ENCODE measurements at regions not wholly inside any gene's neighbourhood (a gene's known extent, or its start where the extent isn't known, plus 50 kb on each side); places are given as distances from the start of the nearest gene placed in this dataset.

- TF ChIP-seq CTCF (IDR thresholded peaks at IDR 0.05; ENCODE audit: insufficient read depth, low read length, missing control alignments): no peak
- H3K4me3 ChIP-seq (ENCODE audit: low read depth, low read length): peak overlapping the region; percentile 82
- ChIA-PET POLR2A (interaction anchor here (0.8 to 5.0 kb wide), 8 partner anchors 9 to 941 kb away, joined by 3 to 63 read pairs (median 5); a partner anchor contains a TSS), CTCF (interaction anchor here (0.6 to 1.5 kb wide), 4 partner anchors 11 to 390 kb away, joined by 3 to 7 read pairs (median 4); a partner anchor contains a TSS)
- no peak for DNase-seq (ENCODE audit: low read depth, low spot score)
These were observed 118.7 kb downstream of the HFE start for GRCh38 chr6:26205625-26206574.

- no peak for TF ChIP-seq CTCF (IDR thresholded peaks at IDR 0.05; ENCODE audit: insufficient read depth, low read length, missing control alignments)
- H3K4me3 ChIP-seq (ENCODE audit: low read depth, low read length): no peak overlapping the region
- ChIA-PET POLR2A (interaction anchor here (1.6 to 5.0 kb wide), 2 partner anchors 9 to 10 kb away, joined by 5 to 63 read pairs; a partner anchor contains a TSS), CTCF (interaction anchor here (1.3 to 2.3 kb wide), 2 partner anchors 9 to 10 kb away, joined by 4 to 10 read pairs; a partner anchor contains a TSS)
- DNase-seq (ENCODE audit: low read depth, low spot score): no peak
These were observed 119.9 kb downstream of the HFE start for GRCh38 chr6:26206868-26207801.

- TF ChIP-seq CTCF (IDR thresholded peaks at IDR 0.05; ENCODE audit: insufficient read depth, low read length, missing control alignments): no peak
- no peak overlapping the region for H3K4me3 ChIP-seq (ENCODE audit: low read depth, low read length)
- no peak for DNase-seq (ENCODE audit: low read depth, low spot score)
- CTCF ChIA-PET: no interaction called here
- POLR2A ChIA-PET: no interaction called here
These were observed 124.7 kb downstream of the HFE start for GRCh38 chr6:26211963-26212362.

GRCh38 chr6:26213334-26214075, 126.3 kb downstream of the HFE start:
- no peak for TF ChIP-seq CTCF (IDR thresholded peaks at IDR 0.05; ENCODE audit: insufficient read depth, low read length, missing control alignments)
- POLR2A ChIA-PET: interaction anchor here (0.6 kb wide), 1 partner anchor 46 kb away, joined by 3 read pairs; no protein-coding TSS in a partner anchor
- CTCF ChIA-PET: interaction anchor here (1.5 kb wide), 1 partner anchor 10 kb away, joined by 4 read pairs; no protein-coding TSS in a partner anchor
- no peak overlapping the region for H3K4me3 ChIP-seq (ENCODE audit: low read depth, low read length)
- no peak for DNase-seq (ENCODE audit: low read depth, low spot score)

- ChIA-PET POLR2A (interaction anchor here (0.6 to 4.2 kb wide), 12 partner anchors 9 to 241 kb away, joined by 4 to 139 read pairs (median 33); a partner anchor contains a TSS), CTCF (interaction anchor here (0.9 to 2.1 kb wide), 4 partner anchors 7 to 117 kb away, joined by 3 to 10 read pairs (median 4); no protein-coding TSS in a partner anchor)
- peak overlapping the region; percentile 62 for H3K4me3 ChIP-seq (ENCODE audit: low read depth, low read length)
- no peak for DNase-seq (ENCODE audit: low read depth, low spot score)
- no peak for TF ChIP-seq CTCF (IDR thresholded peaks at IDR 0.05; ENCODE audit: insufficient read depth, low read length, missing control alignments)
These were observed 127.8 kb downstream of the HFE start for GRCh38 chr6:26214803-26215584.
